ENCODE measurements at regions not wholly inside any gene's neighbourhood (a gene's known extent, or its start where the extent isn't known, plus 50 kb on each side); places are given as distances from the start of the nearest gene placed in this dataset.

GRCh38 chr12:84702001-84702400, 210.6 kb downstream of the SLC6A15 start:
- H3K27me3 Mint-ChIP-seq (ENCODE audit: insufficient read depth, unreplicated experiment): no peaks in the 10 kb centered on the region
- no peak for TF ChIP-seq CTCF (IDR thresholded peaks at IDR 0.05; ENCODE audit: unreplicated experiment)
- no peak overlapping the region for H3K27ac Mint-ChIP-seq (ENCODE audit: low read depth, unreplicated experiment)
- peaks cover 6% of the 10 kb centered on the region for H3K4me1 Mint-ChIP-seq (ENCODE audit: insufficient read depth, unreplicated experiment)
- DNase-seq (ENCODE audit: unreplicated experiment): peak; percentile 7
- H3K4me3 Mint-ChIP-seq (ENCODE audit: unreplicated experiment): no peak overlapping the region
- ChIA-PET CTCF (no interaction called here), POLR2A (no interaction called here)
- H3K36me3 Mint-ChIP-seq (ENCODE audit: insufficient read depth, unreplicated experiment): no peaks in the 10 kb centered on the region
- no TSS peak for BruUV-seq (replicated peaks)
- intact Hi-C loops (cut with micrococcal nuclease): no loop called here
- no peaks in the 10 kb centered on the region for H3K9me3 Mint-ChIP-seq (ENCODE audit: unreplicated experiment)

GRCh38 chr12:84701041-84701440, 211.6 kb downstream of the SLC6A15 start:
- BruUV-seq (replicated peaks): no TSS peak
- Mint-ChIP-seq H3K27ac (ENCODE audit: low read depth, unreplicated experiment) (no peak overlapping the region), H3K4me3 (ENCODE audit: unreplicated experiment) (no peak overlapping the region), H3K9me3 (ENCODE audit: unreplicated experiment) (no peaks in the 10 kb centered on the region), H3K27me3 (ENCODE audit: insufficient read depth, unreplicated experiment) (no peaks in the 10 kb centered on the region), H3K36me3 (ENCODE audit: insufficient read depth, unreplicated experiment) (no peaks in the 10 kb centered on the region), H3K4me1 (ENCODE audit: insufficient read depth, unreplicated experiment) (peaks cover 6% of the 10 kb centered on the region)
- POLR2A ChIA-PET: no interaction called here
- CTCF ChIA-PET: no interaction called here
- no peak for TF ChIP-seq CTCF (IDR thresholded peaks at IDR 0.05; ENCODE audit: unreplicated experiment)
- intact Hi-C loops (cut with micrococcal nuclease): no loop called here
- DNase-seq (ENCODE audit: unreplicated experiment): no peak

- H3K4me1 Mint-ChIP-seq (ENCODE audit: insufficient read depth, unreplicated experiment): peaks cover 6% of the 10 kb centered on the region
- no peak overlapping the region for H3K27ac Mint-ChIP-seq (ENCODE audit: low read depth, unreplicated experiment)
- DNase-seq (ENCODE audit: unreplicated experiment): no peak
- H3K36me3 Mint-ChIP-seq (ENCODE audit: insufficient read depth, unreplicated experiment): no peaks in the 10 kb centered on the region
- no peak for TF ChIP-seq CTCF (IDR thresholded peaks at IDR 0.05; ENCODE audit: unreplicated experiment)
- intact Hi-C loops (cut with micrococcal nuclease): no loop called here
- no TSS peak for BruUV-seq (replicated peaks)
- no peak overlapping the region for H3K4me3 Mint-ChIP-seq (ENCODE audit: unreplicated experiment)
- no peaks in the 10 kb centered on the region for H3K27me3 Mint-ChIP-seq (ENCODE audit: insufficient read depth, unreplicated experiment)
- ChIA-PET CTCF (no interaction called here), POLR2A (no interaction called here)
- no peaks in the 10 kb centered on the region for H3K9me3 Mint-ChIP-seq (ENCODE audit: unreplicated experiment)
Observed at GRCh38 chr12:84698576-84699333, 213.8 kb downstream of the SLC6A15 start.

GRCh38 chr12:84696908-84697540, 215.6 kb downstream of the SLC6A15 start:
- no peak for TF ChIP-seq CTCF (IDR thresholded peaks at IDR 0.05; ENCODE audit: unreplicated experiment)
- ChIA-PET POLR2A (no interaction called here), CTCF (interaction anchor here (0.5 kb wide), 1 partner anchor 1819 kb away, joined by 3 read pairs; no protein-coding TSS in a partner anchor)
- no TSS peak for BruUV-seq (replicated peaks)
- peaks cover 2% of the 10 kb centered on the region for H3K4me1 Mint-ChIP-seq (ENCODE audit: insufficient read depth, unreplicated experiment)
- no peaks in the 10 kb centered on the region for H3K36me3 Mint-ChIP-seq (ENCODE audit: insufficient read depth, unreplicated experiment)
- H3K9me3 Mint-ChIP-seq (ENCODE audit: unreplicated experiment): no peaks in the 10 kb centered on the region
- DNase-seq (ENCODE audit: unreplicated experiment): no peak
- intact Hi-C loops (cut with micrococcal nuclease): no loop called here
- no peak overlapping the region for H3K4me3 Mint-ChIP-seq (ENCODE audit: unreplicated experiment)
- H3K27me3 Mint-ChIP-seq (ENCODE audit: insufficient read depth, unreplicated experiment): no peaks in the 10 kb centered on the region
- H3K27ac Mint-ChIP-seq (ENCODE audit: low read depth, unreplicated experiment): no peak overlapping the region

Measured in MCF 10A (cell line).